Smooth muscle cell (in vitro differentiated cells): ENCODE measurements at regions not wholly inside any gene's neighbourhood (a gene's known extent, or its start where the extent isn't known, plus 50 kb on each side); places are given as distances from the start of the nearest gene placed in this dataset.

Experiments
- DNase-seq: peaks from one replicate; lab custom pipeline; 2025; ENCODE audit not compliant: unreplicated experiment; lab: John Stamatoyannopoulos, UW
- H2AFZ ChIP-seq: fragments of 200-600 bp; sonication (generic); 2 replicates; pipeline ENCODE4 v1.6.0; 2016; ENCODE audit warnings: antibody characterized with exemption, low read depth, mild to moderate bottlenecking
- H3F3A ChIP-seq: fragments of 200-600 bp; sonication (generic); 2 replicates; pipeline ENCODE4 v1.6.0; 2017; ENCODE audit warnings: antibody characterized with exemption, low read depth
- H3K27ac ChIP-seq: fragments of 200-600 bp; sonication (generic); 2 replicates; pipeline ENCODE4 v1.5.1; 2016; ENCODE audit warnings: low read depth, mild to moderate bottlenecking
- H3K27me3 ChIP-seq: fragments of 200-600 bp; sonication (generic); 2 replicates; pipeline ENCODE4 v1.6.1; 2016; ENCODE audit warnings: low read depth, mild to moderate bottlenecking
- H3K36me3 ChIP-seq: fragments of 200-600 bp; sonication (generic); 2 replicates; pipeline ENCODE4 v1.5.1; 2016; ENCODE audit warnings: low read depth
- H3K4me1 ChIP-seq: fragments of 200-600 bp; sonication (generic); 2 replicates; pipeline ENCODE4 v1.5.1; 2016; ENCODE audit warnings: low read depth
- H3K4me2 ChIP-seq: fragments of 200-600 bp; sonication (generic); 2 replicates; pipeline ENCODE4 v1.6.0; 2016; ENCODE audit warnings: mild to moderate bottlenecking
- H3K4me3 ChIP-seq: fragments of 200-600 bp; sonication (generic); 2 replicates; pipeline ENCODE4 v1.5.1; 2016; ENCODE audit warnings: mild to moderate bottlenecking
- H3K79me2 ChIP-seq: fragments of 200-600 bp; sonication (generic); 2 replicates; pipeline ENCODE4 v1.6.0; 2016; ENCODE audit warnings: low read depth, mild to moderate bottlenecking
- H3K9ac ChIP-seq: fragments of 200-600 bp; sonication (generic); 2 replicates; pipeline ENCODE4 v1.6.0; 2016; ENCODE audit warnings: low read depth
- H3K9me3 ChIP-seq: fragments of 200-600 bp; sonication (generic); replicated peaks from 2 replicates; pipeline ENCODE4 v1.5.1; 2016; ENCODE audit warnings: low read depth
- H4K20me1 ChIP-seq: fragments of 200-600 bp; sonication (generic); 2 replicates; pipeline ENCODE4 v1.6.0; 2016; ENCODE audit warnings: low read depth
- CTCF ChIP-seq: fragments of 200-600 bp; sonication (generic); IDR thresholded peaks from 2 replicates; pipeline ENCODE4 v1.5.1; 2017; ENCODE audit warnings: borderline replicate concordance, mild to moderate bottlenecking, antibody characterized with exemption; ENCODE audit not compliant: insufficient read depth, poor library complexity, severe bottlenecking
- WGBS: methylation state at CpG from one replicate; pipeline ENCODE4 v1.1.7; 2016; ENCODE audit warnings: low lambda C conversion rate; 5-methylcytosine and 5-hydroxymethylcytosine counted together

GRCh38 chr2:172276961-172277360, 150.4 kb upstream of the ITGA6 start:
- Histone ChIP-seq H3K9me3 (no peaks in the 10 kb centered on the region), H3K79me2 (no peaks in the 10 kb centered on the region)
- no peak for TF ChIP-seq CTCF

GRCh38 chr2:172278667-172279066, 148.7 kb upstream of the ITGA6 start:
- no peak overlapping the region for H3K4me2 ChIP-seq
- H2AFZ ChIP-seq: no peak overlapping the region
- H3K27me3 ChIP-seq: no peaks in the 10 kb centered on the region
- H3K9me3 ChIP-seq: no peaks in the 10 kb centered on the region
- H3K4me3 ChIP-seq: no peak overlapping the region
- peaks cover 12% of the 10 kb centered on the region for H3F3A ChIP-seq
- no peak overlapping the region for H3K9ac ChIP-seq
- H3K4me1 ChIP-seq: peaks cover 16% of the 10 kb centered on the region
- H4K20me1 ChIP-seq: no peaks in the 10 kb centered on the region
- TF ChIP-seq CTCF: no peak
- WGBS: 65% methylated on average over 6 of the region's 6 CpGs
- no peak for DNase-seq
- H3K36me3 ChIP-seq: no peaks in the 10 kb centered on the region
- H3K79me2 ChIP-seq: no peaks in the 10 kb centered on the region
- no peak overlapping the region for H3K27ac ChIP-seq

More at GRCh38 chr2:172276961-172277360, 150.4 kb upstream of the ITGA6 start:
- no peaks in the 10 kb centered on the region for H3K36me3 ChIP-seq
- no peak overlapping the region for H2AFZ ChIP-seq
- H3K27me3 ChIP-seq: no peaks in the 10 kb centered on the region
- no peak overlapping the region for H3K4me2 ChIP-seq
- H3K4me3 ChIP-seq: no peak overlapping the region
- peaks cover 7% of the 10 kb centered on the region for H3F3A ChIP-seq
- H3K9ac ChIP-seq: no peak overlapping the region
- H3K27ac ChIP-seq: no peak overlapping the region
- no peaks in the 10 kb centered on the region for H4K20me1 ChIP-seq
- DNase-seq: no peak
- peaks cover 8% of the 10 kb centered on the region for H3K4me1 ChIP-seq

GRCh38 chr2:172279214-172279613, 148.2 kb upstream of the ITGA6 start:
- Histone ChIP-seq H3K4me1 (peaks cover 19% of the 10 kb centered on the region), H3K4me3 (no peak overlapping the region), H3K36me3 (no peaks in the 10 kb centered on the region), H3K27ac (no peak overlapping the region), H3K4me2 (no peak overlapping the region), H3K27me3 (no peaks in the 10 kb centered on the region), H3K9me3 (no peaks in the 10 kb centered on the region), H3K79me2 (no peaks in the 10 kb centered on the region), H4K20me1 (no peaks in the 10 kb centered on the region), H3F3A (peaks cover 17% of the 10 kb centered on the region), H2AFZ (no peak overlapping the region), H3K9ac (no peak overlapping the region)
- WGBS: 94% methylated on average over 5 of the region's 5 CpGs
- DNase-seq: no peak
- TF ChIP-seq CTCF: no peak

- Histone ChIP-seq H3K4me3 (no peak overlapping the region), H2AFZ (no peak overlapping the region), H3K9ac (no peak overlapping the region), H4K20me1 (no peaks in the 10 kb centered on the region), H3K4me2 (no peak overlapping the region), H3F3A (peaks cover 19% of the 10 kb centered on the region), H3K27me3 (no peaks in the 10 kb centered on the region), H3K27ac (no peak overlapping the region), H3K4me1 (peaks cover 23% of the 10 kb centered on the region), H3K79me2 (no peaks in the 10 kb centered on the region), H3K9me3 (no peaks in the 10 kb centered on the region), H3K36me3 (no peaks in the 10 kb centered on the region)
- no peak for TF ChIP-seq CTCF
- DNase-seq: no peak
Measured at GRCh38 chr2:172279813-172280212, 147.6 kb upstream of the ITGA6 start.
